ENCODE measurements at regions not wholly inside any gene's neighbourhood (a gene's known extent, or its start where the extent isn't known, plus 50 kb on each side); places are given as distances from the start of the nearest gene placed in this dataset.

GRCh38 chr5:145509336-145510136 lies 325.6 kb downstream of the PRELID2 start:
- no peak for ATAC-seq
- Histone ChIP-seq H3K4me3 (no peak overlapping the region), H3K9me3 (peaks cover 0 to 14% of the 10 kb centered on the region in 2 donors), H3K36me3 (no peaks in the 10 kb centered on the region), H3K27ac (no peak overlapping the region), H3K27me3 (no peaks in the 10 kb centered on the region), H3K4me1 (no peaks in the 10 kb centered on the region)
- TF ChIP-seq, protein P1, sequence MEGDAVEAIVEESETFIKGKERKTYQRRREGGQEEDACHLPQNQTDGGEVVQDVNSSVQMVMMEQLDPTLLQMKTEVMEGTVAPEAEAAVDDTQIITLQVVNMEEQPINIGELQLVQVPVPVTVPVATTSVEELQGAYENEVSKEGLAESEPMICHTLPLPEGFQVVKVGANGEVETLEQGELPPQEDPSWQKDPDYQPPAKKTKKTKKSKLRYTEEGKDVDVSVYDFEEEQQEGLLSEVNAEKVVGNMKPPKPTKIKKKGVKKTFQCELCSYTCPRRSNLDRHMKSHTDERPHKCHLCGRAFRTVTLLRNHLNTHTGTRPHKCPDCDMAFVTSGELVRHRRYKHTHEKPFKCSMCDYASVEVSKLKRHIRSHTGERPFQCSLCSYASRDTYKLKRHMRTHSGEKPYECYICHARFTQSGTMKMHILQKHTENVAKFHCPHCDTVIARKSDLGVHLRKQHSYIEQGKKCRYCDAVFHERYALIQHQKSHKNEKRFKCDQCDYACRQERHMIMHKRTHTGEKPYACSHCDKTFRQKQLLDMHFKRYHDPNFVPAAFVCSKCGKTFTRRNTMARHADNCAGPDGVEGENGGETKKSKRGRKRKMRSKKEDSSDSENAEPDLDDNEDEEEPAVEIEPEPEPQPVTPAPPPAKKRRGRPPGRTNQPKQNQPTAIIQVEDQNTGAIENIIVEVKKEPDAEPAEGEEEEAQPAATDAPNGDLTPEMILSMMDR (IDR thresholded peaks at IDR 0.05), result no peak
- no peak for DNase-seq
- intact Hi-C loops (cut with DNase I), result no loop called here

GRCh38 chr5:145506185-145506850 lies 328.8 kb downstream of the PRELID2 start:
- no peak overlapping the region for H3K4me3 ChIP-seq
- no peak for ATAC-seq
- intact Hi-C loops (cut with DNase I), result no loop called here
- H3K27me3 ChIP-seq, result no peaks in the 10 kb centered on the region
- H3K4me1 ChIP-seq, result no peaks in the 10 kb centered on the region
- no peak overlapping the region for H3K27ac ChIP-seq
- H3K36me3 ChIP-seq, result no peaks in the 10 kb centered on the region
- TF ChIP-seq, protein P1 (IDR thresholded peaks at IDR 0.05), result no peak
- no peak for DNase-seq
- H3K9me3 ChIP-seq, result peaks cover 0 to 5% of the 10 kb centered on the region in 2 donors

DNA sequence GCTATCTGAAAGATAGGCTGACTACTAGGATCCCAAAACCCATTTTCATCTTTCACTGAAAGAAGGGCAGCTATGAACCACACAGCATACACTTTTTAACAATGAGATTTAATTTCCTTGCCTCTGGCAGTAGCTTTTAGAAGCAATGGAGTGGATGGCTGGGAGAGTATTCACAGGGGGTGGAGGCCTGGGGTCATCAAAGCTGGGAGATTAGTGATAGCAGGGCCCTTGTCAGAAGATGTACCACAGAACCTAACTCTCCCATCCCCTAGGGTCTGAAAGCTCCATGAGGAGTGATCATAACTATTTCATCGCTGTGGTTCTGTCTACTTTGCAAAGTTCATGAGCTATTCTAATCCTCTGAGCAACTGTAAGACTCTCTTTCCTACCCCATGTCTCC lies 332.2 kb downstream of the PRELID2 start:
- H3K36me3 ChIP-seq, result no peaks in the 10 kb centered on the region
- H3K4me1 ChIP-seq, result no peaks in the 10 kb centered on the region
- DNase-seq, result no peak
- H3K4me3 ChIP-seq, result no peak overlapping the region
- H3K27me3 ChIP-seq, result no peaks in the 10 kb centered on the region
- intact Hi-C loops (cut with DNase I), result no loop called here
- no peak overlapping the region for H3K27ac ChIP-seq
- peaks cover 0 to 8% of the 10 kb centered on the region in 2 donors for H3K9me3 ChIP-seq
- TF ChIP-seq, protein P1 (IDR thresholded peaks at IDR 0.05), result no peak
- ATAC-seq, result no peak

GRCh38 chr5:145500710-145501109 lies 334.4 kb downstream of the PRELID2 start:
- Histone ChIP-seq H3K4me1 (no peaks in the 10 kb centered on the region), H3K36me3 (no peaks in the 10 kb centered on the region), H3K4me3 (no peak overlapping the region), H3K27me3 (no peaks in the 10 kb centered on the region), H3K27ac (no peak overlapping the region), H3K9me3 (peaks cover 0 to 5% of the 10 kb centered on the region in 2 donors)
- DNase-seq (no peak), ATAC-seq (no peak)
- TF ChIP-seq, protein P1 (IDR thresholded peaks at IDR 0.05), result no peak
- intact Hi-C loops (cut with DNase I), result no loop called here

- DNase-seq (no peak), ATAC-seq (no peak)
- no peaks in the 10 kb centered on the region for H3K27me3 ChIP-seq
Observed at GRCh38 chr5:145499483-145499882, 335.7 kb downstream of the PRELID2 start.

More at GRCh38 chr5:145499483-145499882, 335.7 kb downstream of the PRELID2 start:
- H3K4me1 ChIP-seq, result no peaks in the 10 kb centered on the region
- intact Hi-C loops (cut with DNase I), result no loop called here
- H3K27ac ChIP-seq, result no peak overlapping the region
- H3K9me3 ChIP-seq, result peaks cover 0 to 5% of the 10 kb centered on the region in 2 donors
- no peaks in the 10 kb centered on the region for H3K36me3 ChIP-seq
- TF ChIP-seq, protein P1 (IDR thresholded peaks at IDR 0.05), result no peak
- H3K4me3 ChIP-seq, result no peak overlapping the region

Data from left lung (tissue), 4 donors.